HepG2 (cell line): ENCODE measurements at regions not wholly inside any gene's neighbourhood (a gene's known extent, or its start where the extent isn't known, plus 50 kb on each side); places are given as distances from the start of the nearest gene placed in this dataset.
A peak's percentile ranks its signal among the peaks of the same experiment; 100 is the strongest.

ENCODE experiments used
- ATF6 ChIP-seq: sonication (generic); formaldehyde crosslinking; conservative IDR thresholded peaks from 2 replicates; pipeline ENCODE4 v1.4.0; 2020; ENCODE audit warnings: missing genetic modification reagents
- BCL6 ChIP-seq: IDR thresholded peaks from 2 replicates; pipeline ENCODE4 v1.6.1; 2016; ENCODE audit warnings: missing genetic modification reagents, missing compliant biosample characterization
- GTF2F1 ChIP-seq: fragments of 150-350 bp; IDR thresholded peaks from 2 replicates; pipeline ENCODE4 v1.6.1; 2014; ENCODE audit warnings: low read length
- HES4 ChIP-seq: sonication (generic); formaldehyde crosslinking; IDR thresholded peaks from 2 replicates; pipeline ENCODE4 v1.9.0; 2021; ENCODE audit warnings: mild to moderate bottlenecking, missing genetic modification reagents, borderline replicate concordance
- IKZF1 ChIP-seq: fragments of 450-650 bp; IDR thresholded peaks from 2 replicates; pipeline ENCODE4 v1.7.1; 2016
- KDM3A ChIP-seq: IDR thresholded peaks from 2 replicates; pipeline ENCODE4 v1.6.1; 2018; ENCODE audit warnings: low read depth, missing compliant biosample characterization
- KMT2B ChIP-seq: IDR thresholded peaks from 2 replicates; pipeline ENCODE4 v1.6.1; 2016; ENCODE audit warnings: missing genetic modification reagents, missing compliant biosample characterization
- MAFK ChIP-seq, 2 experiments: IDR thresholded peaks in 1 of 2; conservative IDR thresholded peaks in 1 of 2; 2 replicates each; pipeline ENCODE4 v1.6.1; 2011; ENCODE audit warnings: improper control_type of control experiment in 2 of 2, low read length in 2 of 2
- NCOA1 ChIP-seq: sonication (generic); formaldehyde crosslinking; IDR thresholded peaks from 2 replicates; pipeline ENCODE4 v1.9.0; 2021; ENCODE audit warnings: missing genetic modification reagents
- RNF219 ChIP-seq: sonication (generic); formaldehyde crosslinking; IDR thresholded peaks from 2 replicates; pipeline ENCODE4 v1.5.0; 2020; ENCODE audit warnings: mild to moderate bottlenecking, missing genetic modification reagents
- SMARCC2 ChIP-seq: fragments of 450-650 bp; IDR thresholded peaks from 2 replicates; pipeline ENCODE4 v1.6.1; 2017; ENCODE audit warnings: antibody characterized with exemption, mild to moderate bottlenecking
- TEAD3 ChIP-seq: optimal IDR thresholded peaks from 2 replicates; pipeline ENCODE3; 2016; ENCODE audit warnings: borderline replicate concordance
- ZNF205 ChIP-seq: IDR thresholded peaks from 2 replicates; pipeline ENCODE4 v1.6.1; 2018; ENCODE audit warnings: missing biosample characterization, missing genetic modification reagents
- ZNF687 ChIP-seq: sonication (generic); formaldehyde crosslinking; IDR thresholded peaks from 2 replicates; pipeline ENCODE4 v1.5.1; 2020; ENCODE audit warnings: mild to moderate bottlenecking, missing genetic modification reagents, moderate library complexity
- ZNF883 ChIP-seq: sonication (generic); formaldehyde crosslinking; IDR thresholded peaks from 2 replicates; pipeline ENCODE4 v1.5.1; 2020; ENCODE audit warnings: mild to moderate bottlenecking, missing genetic modification reagents; ENCODE audit errors: not compliant biosample characterization
- TF ChIP-seq, protein P1 (sequence below): sonication (generic); formaldehyde crosslinking; IDR thresholded peaks from 2 replicates; pipeline ENCODE4 v1.4.0; 2020; ENCODE audit warnings: missing genetic modification reagents
- TF ChIP-seq, protein P2 (sequence below): IDR thresholded peaks from 2 replicates; pipeline ENCODE4 v1.6.1; 2016; ENCODE audit warnings: low read depth, borderline replicate concordance
- TF ChIP-seq, protein P3 (sequence below): sonication (generic); IDR thresholded peaks from 2 replicates; pipeline ENCODE4 v1.6.1; 2016; ENCODE audit warnings: low read depth, borderline replicate concordance
- TF ChIP-seq, protein P4 (sequence below): sonication (generic); formaldehyde crosslinking; IDR thresholded peaks from 2 replicates; pipeline ENCODE4 v1.4.0; 2020; ENCODE audit warnings: low read depth, mild to moderate bottlenecking, missing genetic modification reagents

GRCh38 chr18:27860701-27861107, 316.2 kb downstream of the CDH2 start (continued):
- TF ChIP-seq, protein P1, sequence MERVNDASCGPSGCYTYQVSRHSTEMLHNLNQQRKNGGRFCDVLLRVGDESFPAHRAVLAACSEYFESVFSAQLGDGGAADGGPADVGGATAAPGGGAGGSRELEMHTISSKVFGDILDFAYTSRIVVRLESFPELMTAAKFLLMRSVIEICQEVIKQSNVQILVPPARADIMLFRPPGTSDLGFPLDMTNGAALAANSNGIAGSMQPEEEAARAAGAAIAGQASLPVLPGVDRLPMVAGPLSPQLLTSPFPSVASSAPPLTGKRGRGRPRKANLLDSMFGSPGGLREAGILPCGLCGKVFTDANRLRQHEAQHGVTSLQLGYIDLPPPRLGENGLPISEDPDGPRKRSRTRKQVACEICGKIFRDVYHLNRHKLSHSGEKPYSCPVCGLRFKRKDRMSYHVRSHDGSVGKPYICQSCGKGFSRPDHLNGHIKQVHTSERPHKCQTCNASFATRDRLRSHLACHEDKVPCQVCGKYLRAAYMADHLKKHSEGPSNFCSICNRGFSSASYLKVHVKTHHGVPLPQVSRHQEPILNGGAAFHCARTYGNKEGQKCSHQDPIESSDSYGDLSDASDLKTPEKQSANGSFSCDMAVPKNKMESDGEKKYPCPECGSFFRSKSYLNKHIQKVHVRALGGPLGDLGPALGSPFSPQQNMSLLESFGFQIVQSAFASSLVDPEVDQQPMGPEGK: no peak
- 0 out of 2 replicates have a peak, but pooled peaks have one; percentile 13 for TF ChIP-seq ZNF687 (CRISPR knock-in tag)
- no peak for TF ChIP-seq IKZF1
- no peak for TF ChIP-seq GTF2F1
- TF ChIP-seq RNF219 (CRISPR knock-in tag): no peak
- TF ChIP-seq KDM3A (CRISPR knock-in tag): no peak
- TF ChIP-seq, protein P2, sequence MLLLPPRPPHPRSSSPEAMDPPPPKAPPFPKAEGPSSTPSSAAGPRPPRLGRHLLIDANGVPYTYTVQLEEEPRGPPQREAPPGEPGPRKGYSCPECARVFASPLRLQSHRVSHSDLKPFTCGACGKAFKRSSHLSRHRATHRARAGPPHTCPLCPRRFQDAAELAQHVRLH (CRISPR knock-in tag): no peak
- TF ChIP-seq ZNF205 (CRISPR knock-in tag): no peak
- TF ChIP-seq HES4: no peak
- TF ChIP-seq MAFK (conservative IDR thresholded peaks at IDR 0.05 in 1 of 2, IDR thresholded peaks at IDR 0.05 in 1 of 2; ENCODE audit: low read length in 2 of 2): peak; percentile 24 to 28; a peak in 2 of 4 replicates
- no peak for TF ChIP-seq KMT2B (CRISPR knock-in tag)
- no peak for TF ChIP-seq NCOA1 (CRISPR knock-in tag)
- no peak for TF ChIP-seq ZNF883 (CRISPR knock-in tag)
- peak; percentile 42; the same call in 1 of the 2 replicates for TF ChIP-seq BCL6 (CRISPR knock-in tag)
- peak; percentile 24 for TF ChIP-seq TEAD3
- TF ChIP-seq, protein P3, sequence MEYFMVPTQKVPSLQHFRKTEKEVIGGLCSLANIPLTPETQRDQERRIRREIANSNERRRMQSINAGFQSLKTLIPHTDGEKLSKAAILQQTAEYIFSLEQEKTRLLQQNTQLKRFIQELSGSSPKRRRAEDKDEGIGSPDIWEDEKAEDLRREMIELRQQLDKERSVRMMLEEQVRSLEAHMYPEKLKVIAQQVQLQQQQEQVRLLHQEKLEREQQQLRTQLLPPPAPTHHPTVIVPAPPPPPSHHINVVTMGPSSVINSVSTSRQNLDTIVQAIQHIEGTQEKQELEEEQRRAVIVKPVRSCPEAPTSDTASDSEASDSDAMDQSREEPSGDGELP: peak; percentile 43; the same call in 1 of the 2 replicates
- TF ChIP-seq ATF6 (CRISPR knock-in tag): no peak
- TF ChIP-seq, protein P4, sequence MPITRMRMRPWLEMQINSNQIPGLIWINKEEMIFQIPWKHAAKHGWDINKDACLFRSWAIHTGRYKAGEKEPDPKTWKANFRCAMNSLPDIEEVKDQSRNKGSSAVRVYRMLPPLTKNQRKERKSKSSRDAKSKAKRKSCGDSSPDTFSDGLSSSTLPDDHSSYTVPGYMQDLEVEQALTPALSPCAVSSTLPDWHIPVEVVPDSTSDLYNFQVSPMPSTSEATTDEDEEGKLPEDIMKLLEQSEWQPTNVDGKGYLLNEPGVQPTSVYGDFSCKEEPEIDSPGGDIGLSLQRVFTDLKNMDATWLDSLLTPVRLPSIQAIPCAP (CRISPR knock-in tag): no peak
- no peak for TF ChIP-seq SMARCC2
